HG03196 (cell line): ENCODE measurements at regions not wholly inside any gene's neighbourhood (a gene's known extent, or its start where the extent isn't known, plus 50 kb on each side); places are given as distances from the start of the nearest gene placed in this dataset.
"Not testable (repeated sequence)": the region's sequence is repeated elsewhere in the genome, so short reads cannot be mapped to it uniquely, and the experiment has no call there.

ENCODE experiments used
- ATAC-seq: cut with Tn5 transposase; IDR thresholded peaks from one replicate; pipeline ENCODE4 v1.9.1; 2021; ENCODE audit not compliant: unreplicated experiment

GRCh38 chr3:144023543-144023942 lies 51.9 kb downstream of the DIPK2A start:
- not testable (repeated sequence) for ATAC-seq

- peak; percentile 92 for ATAC-seq
Observed at GRCh38 chr3:144028798-144029411, 57.3 kb downstream of the DIPK2A start.

GRCh38 chr3:144029769-144030168 lies 58.1 kb downstream of the DIPK2A start:
- no peak for ATAC-seq

GRCh38 chr3:144031938-144032337 lies 60.3 kb downstream of the DIPK2A start:
- no peak for ATAC-seq

GRCh38 chr3:144032531-144033239 lies 61.1 kb downstream of the DIPK2A start:
- peak; percentile 71 for ATAC-seq

- ATAC-seq = no peak
Observed at GRCh38 chr3:144033240-144033589, 61.6 kb downstream of the DIPK2A start.

- no peak for ATAC-seq
Observed at GRCh38 chr3:144033863-144034262, 62.2 kb downstream of the DIPK2A start.

GRCh38 chr3:144034715-144035290 lies 63.2 kb downstream of the DIPK2A start:
- no peak for ATAC-seq

- no peak for ATAC-seq
Observed at GRCh38 chr3:144036498-144036897, 64.9 kb downstream of the DIPK2A start.

- ATAC-seq = peak; percentile 42
Observed at GRCh38 chr3:144039661-144040060, 68.0 kb downstream of the DIPK2A start.

- no peak for ATAC-seq
Observed at GRCh38 chr3:144041960-144042556, 70.4 kb downstream of the DIPK2A start.

- ATAC-seq = no peak
Observed at GRCh38 chr3:144045766-144046165, 74.1 kb downstream of the DIPK2A start.

- no peak for ATAC-seq
Observed at GRCh38 chr3:144049374-144049773, 77.8 kb downstream of the DIPK2A start.

GRCh38 chr3:144051211-144051610 lies 79.6 kb downstream of the DIPK2A start:
- no peak for ATAC-seq

- ATAC-seq = no peak
Observed at GRCh38 chr3:144052275-144052674, 80.7 kb downstream of the DIPK2A start.

- no peak for ATAC-seq
Observed at GRCh38 chr3:144053121-144053520, 81.5 kb downstream of the DIPK2A start.

GRCh38 chr3:144054766-144055165 lies 83.1 kb downstream of the DIPK2A start:
- no peak for ATAC-seq

GRCh38 chr3:144055604-144056003 lies 84.0 kb downstream of the DIPK2A start:
- ATAC-seq = no peak

- ATAC-seq = no peak
Observed at GRCh38 chr3:144058713-144059112, 87.1 kb downstream of the DIPK2A start.

GRCh38 chr3:144059481-144059880 lies 87.9 kb downstream of the DIPK2A start:
- ATAC-seq = no peak

GRCh38 chr3:144060881-144061280 lies 89.3 kb downstream of the DIPK2A start:
- ATAC-seq = no peak

GRCh38 chr3:144063306-144063705 lies 91.7 kb downstream of the DIPK2A start:
- ATAC-seq = no peak
